Endodermal cell (in vitro differentiated cells): ENCODE measurements at regions not wholly inside any gene's neighbourhood (a gene's known extent, or its start where the extent isn't known, plus 50 kb on each side); places are given as distances from the start of the nearest gene placed in this dataset.

Experiments used
- DNase-seq: peaks from one replicate; pipeline ENCODE4 v3.0.0-alpha.2; 2017
- H3K27ac ChIP-seq: 2 replicates; pipeline ENCODE4 v1.5.1; 2013; ENCODE audit warnings: mild to moderate bottlenecking, low read depth, low read length, moderate library complexity
- H3K27me3 ChIP-seq: 2 replicates; pipeline ENCODE4 v1.6.1; 2013; ENCODE audit warnings: mild to moderate bottlenecking, low read length, moderate library complexity; ENCODE audit not compliant: insufficient read depth, control insufficient read depth, poor library complexity, severe bottlenecking
- H3K36me3 ChIP-seq: 2 replicates; pipeline ENCODE4 v1.7.0; 2013; ENCODE audit warnings: mild to moderate bottlenecking, low read length, moderate library complexity; ENCODE audit not compliant: control insufficient read depth, insufficient read depth
- H3K4me1 ChIP-seq: one replicate; pipeline ENCODE4 v1.7.0; 2013; ENCODE audit warnings: low read length; ENCODE audit not compliant: control insufficient read depth, insufficient read depth
- H3K4me3 ChIP-seq: 2 replicates; pipeline ENCODE4 v1.5.1; 2013; ENCODE audit warnings: mild to moderate bottlenecking, low read length, moderate library complexity
- H3K9ac ChIP-seq: 2 replicates; pipeline ENCODE4 v1.6.1; 2013; ENCODE audit warnings: mild to moderate bottlenecking, low read length, moderate library complexity; ENCODE audit not compliant: poor library complexity, severe bottlenecking; ENCODE audit errors: extremely low read depth
- H3K9me3 ChIP-seq: 2 replicates; pipeline ENCODE4 v1.6.1; 2013; ENCODE audit warnings: mild to moderate bottlenecking, low read length, moderate library complexity; ENCODE audit not compliant: control insufficient read depth
- H3K27ac Mint-ChIP-seq: 2 replicates; pipeline ENCODE4 v1.8.0; 2020; ENCODE audit warnings: mixed read lengths
- H3K27me3 Mint-ChIP-seq: 2 replicates; pipeline ENCODE4 v1.8.0; 2021; ENCODE audit warnings: mild to moderate bottlenecking, mixed read lengths; ENCODE audit not compliant: insufficient read depth
- H3K36me3 Mint-ChIP-seq: 2 replicates; pipeline ENCODE4 v1.8.0; 2020; ENCODE audit warnings: low read depth, mixed read lengths
- H3K4me1 Mint-ChIP-seq: 2 replicates; pipeline ENCODE4 v1.8.0; 2020; ENCODE audit warnings: mixed read lengths
- H3K4me3 Mint-ChIP-seq: 2 replicates; pipeline ENCODE4 v1.8.0; 2020; ENCODE audit warnings: mild to moderate bottlenecking, moderate library complexity, mixed read lengths
- H3K9me3 Mint-ChIP-seq: 2 replicates; pipeline ENCODE4 v1.8.0; 2020; ENCODE audit warnings: mild to moderate bottlenecking, mixed read lengths
- CTCF ChIP-seq: fragments of 200-600 bp; sonication (generic); conservative IDR thresholded peaks from 2 replicates; pipeline ENCODE4 v1.5.0; 2021; ENCODE audit warnings: antibody characterized with exemption, mild to moderate bottlenecking
- WGBS, 2 experiments: methylation state at CpG; one replicate each; pipeline versions ENCODE4 v1.1.5 to v1.1.7; 2013; ENCODE audit warnings: missing lambda C conversion rate in 2 of 2, mixed read lengths in 1 of 2; ENCODE audit not compliant: insufficient coverage in 1 of 2, insufficient read length in 1 of 2; 5-methylcytosine and 5-hydroxymethylcytosine counted together

- no peaks in the 10 kb centered on the region for H3K9me3 ChIP-seq
- H3K27me3 Mint-ChIP-seq = peaks cover 20% of the 10 kb centered on the region
- no peak overlapping the region for H3K27ac ChIP-seq
- WGBS, 2 experiments = 79 to 93% methylated on average over 3 of the region's 3 CpGs
- H3K27ac Mint-ChIP-seq = no peak overlapping the region
- no peak overlapping the region for H3K9ac ChIP-seq
- no peaks in the 10 kb centered on the region for H3K9me3 Mint-ChIP-seq
- H3K4me3 Mint-ChIP-seq = no peak overlapping the region
- peaks cover 2% of the 10 kb centered on the region for H3K4me1 ChIP-seq
- no peak overlapping the region for H3K4me3 ChIP-seq
- peaks cover 9% of the 10 kb centered on the region for H3K4me1 Mint-ChIP-seq
- peaks cover 32% of the 10 kb centered on the region for H3K27me3 ChIP-seq
- no peaks in the 10 kb centered on the region for H3K36me3 ChIP-seq
- no peaks in the 10 kb centered on the region for H3K36me3 Mint-ChIP-seq
- no peak for TF ChIP-seq CTCF
- no peak for DNase-seq
Measured at GRCh38 chr2:15058721-15059157, 426.2 kb downstream of the LRATD1 start.

- no peak for TF ChIP-seq CTCF
- peaks cover 9% of the 10 kb centered on the region for H3K4me1 Mint-ChIP-seq
- no peak overlapping the region for H3K27ac Mint-ChIP-seq
- Histone ChIP-seq H3K27me3 (peaks cover 20% of the 10 kb centered on the region), H3K4me3 (no peak overlapping the region), H3K36me3 (no peaks in the 10 kb centered on the region), H3K9me3 (no peaks in the 10 kb centered on the region), H3K9ac (no peak overlapping the region), H3K27ac (no peak overlapping the region), H3K4me1 (peaks cover 2% of the 10 kb centered on the region)
- no peaks in the 10 kb centered on the region for H3K36me3 Mint-ChIP-seq
- DNase-seq = no peak
- WGBS, 2 experiments = 83 to 87% methylated on average over 8 to 10 of the region's 10 CpGs
- H3K27me3 Mint-ChIP-seq = peaks cover 18% of the 10 kb centered on the region
- no peak overlapping the region for H3K4me3 Mint-ChIP-seq
- H3K9me3 Mint-ChIP-seq = no peaks in the 10 kb centered on the region
Measured at GRCh38 chr2:15059870-15060512, 427.5 kb downstream of the LRATD1 start.

- H3K36me3 ChIP-seq = no peaks in the 10 kb centered on the region
- H3K27me3 Mint-ChIP-seq = peaks cover 14% of the 10 kb centered on the region
- peaks cover 5% of the 10 kb centered on the region for H3K9me3 ChIP-seq
- 94 to 100% methylated on average over 1 of the region's 1 CpG for WGBS, 2 experiments
- H3K4me3 ChIP-seq = no peak overlapping the region
- no peak for DNase-seq
- H3K4me3 Mint-ChIP-seq = no peak overlapping the region
- H3K27me3 ChIP-seq = peaks cover 13% of the 10 kb centered on the region
- H3K27ac Mint-ChIP-seq = no peak overlapping the region
- no peak overlapping the region for H3K27ac ChIP-seq
- no peaks in the 10 kb centered on the region for H3K36me3 Mint-ChIP-seq
- no peak for TF ChIP-seq CTCF
- H3K4me1 Mint-ChIP-seq = peaks cover 7% of the 10 kb centered on the region
- no peak overlapping the region for H3K9ac ChIP-seq
- H3K4me1 ChIP-seq = peaks cover 2% of the 10 kb centered on the region
- H3K9me3 Mint-ChIP-seq = peaks cover 5% of the 10 kb centered on the region
Measured at GRCh38 chr2:15061268-15061667, 428.8 kb downstream of the LRATD1 start.
